GM19397 (cell line): ENCODE measurements at regions not wholly inside any gene's neighbourhood (a gene's known extent, or its start where the extent isn't known, plus 50 kb on each side); places are given as distances from the start of the nearest gene placed in this dataset.
"Not testable (repeated sequence)": the region's sequence is repeated elsewhere in the genome, so short reads cannot be mapped to it uniquely, and the experiment has no call there.

Source experiments
- ATAC-seq: cut with Tn5 transposase; IDR thresholded peaks from one replicate; pipeline ENCODE4 v1.9.1; 2021; ENCODE audit warnings: mild to moderate bottlenecking, moderate library complexity; ENCODE audit not compliant: unreplicated experiment

GRCh38 chr3:177493091-177493490 lies 295.8 kb upstream of the TBL1XR1 start:
- no peak for ATAC-seq

GRCh38 chr3:177494216-177494615 lies 296.9 kb upstream of the TBL1XR1 start:
- no peak for ATAC-seq

DNA sequence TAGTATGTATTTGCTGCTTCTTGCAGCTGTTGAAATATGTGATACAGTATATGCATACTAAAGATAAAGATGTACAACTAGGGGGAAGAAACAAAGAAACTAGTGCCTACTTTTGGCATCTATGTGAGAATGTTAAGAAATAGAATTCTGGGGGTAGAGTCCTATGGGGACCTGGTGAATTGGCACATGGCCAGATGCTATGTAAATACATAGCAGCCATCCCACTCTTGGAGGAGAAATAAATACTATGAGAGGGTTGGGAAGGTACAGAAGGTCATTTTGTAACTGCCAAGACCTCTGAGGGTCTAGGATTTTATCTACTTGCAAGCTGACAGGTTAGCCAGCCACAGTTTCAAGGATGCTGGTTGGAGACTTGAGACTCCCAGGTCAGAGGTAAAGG lies 298.3 kb upstream of the TBL1XR1 start:
- no peak for ATAC-seq

DNA sequence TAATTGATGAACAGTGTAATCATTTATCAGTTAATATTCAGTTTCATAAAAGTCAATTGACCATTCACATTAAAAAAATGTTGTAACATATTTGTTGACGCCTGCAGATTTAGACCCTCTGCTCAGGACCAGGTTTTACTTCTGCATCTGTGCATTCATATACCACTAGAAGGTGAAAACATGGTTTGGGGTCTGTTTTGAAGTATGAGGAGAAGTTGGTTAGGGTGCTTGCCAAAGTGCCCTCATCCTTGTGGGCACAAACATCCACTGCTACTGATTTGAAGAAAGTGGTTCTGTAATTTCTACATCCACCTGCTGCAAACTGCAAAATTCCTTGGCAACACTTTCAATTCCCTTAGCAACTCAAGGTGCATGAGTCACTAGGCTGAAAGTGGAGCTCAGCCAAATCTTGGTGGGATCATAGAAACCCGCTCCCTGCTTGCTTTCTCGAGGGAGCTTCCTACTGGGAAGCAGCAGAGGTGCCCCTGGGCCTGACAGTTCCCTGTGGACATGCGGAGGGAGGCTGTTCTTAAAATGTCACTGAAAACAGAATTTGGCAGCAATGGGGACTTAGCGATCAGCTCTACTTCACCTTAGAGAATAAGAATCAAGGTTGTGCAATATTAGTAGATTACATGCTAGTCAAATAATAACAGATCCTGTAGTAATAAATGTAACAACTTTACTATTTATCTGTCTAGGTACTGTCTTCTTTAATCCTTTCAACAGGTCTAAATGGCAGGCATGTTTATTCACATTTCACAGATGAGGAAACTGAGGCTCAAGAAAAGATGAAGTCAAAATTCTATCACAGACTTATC lies 301.0 kb upstream of the TBL1XR1 start:
- no peak for ATAC-seq

- not testable (repeated sequence) for ATAC-seq
Observed at GRCh38 chr3:177499039-177499438, 301.8 kb upstream of the TBL1XR1 start.

DNA sequence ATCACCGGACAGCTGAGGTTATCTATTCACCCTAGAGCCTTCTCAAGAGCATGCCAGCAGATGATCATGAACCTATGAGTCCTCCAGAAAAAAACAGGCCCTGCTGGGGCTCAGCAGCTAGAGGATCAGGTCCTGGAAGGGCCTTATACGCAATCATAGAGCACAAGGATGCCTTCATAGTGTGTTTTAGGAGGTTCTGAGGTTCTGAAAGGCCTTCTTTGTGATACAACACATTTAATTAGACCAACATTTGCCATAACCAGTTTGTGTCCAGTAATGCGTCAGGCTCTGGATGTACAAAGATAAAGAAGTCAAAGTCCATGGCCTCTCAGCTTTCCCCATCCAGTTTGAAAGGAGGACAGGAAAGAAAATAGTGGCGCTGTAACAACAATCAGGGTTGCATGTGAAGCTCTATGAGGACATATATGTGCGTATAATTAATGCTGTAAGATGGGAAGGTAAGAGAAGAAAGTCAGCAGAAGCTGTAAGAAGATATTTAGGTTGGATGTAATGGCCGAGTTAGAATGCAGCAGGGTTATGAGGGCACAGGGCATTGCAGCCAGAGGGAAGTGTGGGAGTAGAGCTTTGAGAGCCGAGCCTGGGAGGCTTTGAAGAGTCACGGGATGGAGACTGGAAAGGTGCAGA lies 302.6 kb upstream of the TBL1XR1 start:
- ATAC-seq = no peak

DNA sequence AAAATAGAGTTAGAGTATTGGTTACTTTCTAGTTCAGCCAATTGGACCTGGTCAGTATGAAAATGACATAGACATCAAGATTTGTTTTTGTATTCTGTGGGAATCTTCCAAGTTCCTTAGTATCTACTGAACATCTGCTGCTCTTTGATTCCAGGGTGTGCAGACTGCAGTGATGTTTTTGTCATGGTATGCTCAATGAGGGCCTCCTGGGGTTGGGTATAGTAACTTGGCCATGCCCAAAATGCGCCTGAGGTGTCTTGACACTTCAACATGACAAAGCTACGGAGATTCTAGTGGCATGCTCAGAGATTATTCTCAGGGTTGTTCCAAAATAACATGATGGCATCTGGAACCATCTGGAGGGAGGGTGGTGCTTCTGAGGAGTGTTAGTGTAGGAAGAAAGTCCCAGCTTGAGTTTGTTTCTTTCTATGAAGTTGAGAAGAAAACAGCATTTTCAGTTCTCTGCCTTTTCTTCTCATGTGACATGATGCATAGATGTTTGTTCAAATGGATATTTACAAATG lies 313.5 kb upstream of the TBL1XR1 start:
- no peak for ATAC-seq

- no peak for ATAC-seq
Observed at GRCh38 chr3:177512945-177513814, 315.9 kb upstream of the TBL1XR1 start.

DNA sequence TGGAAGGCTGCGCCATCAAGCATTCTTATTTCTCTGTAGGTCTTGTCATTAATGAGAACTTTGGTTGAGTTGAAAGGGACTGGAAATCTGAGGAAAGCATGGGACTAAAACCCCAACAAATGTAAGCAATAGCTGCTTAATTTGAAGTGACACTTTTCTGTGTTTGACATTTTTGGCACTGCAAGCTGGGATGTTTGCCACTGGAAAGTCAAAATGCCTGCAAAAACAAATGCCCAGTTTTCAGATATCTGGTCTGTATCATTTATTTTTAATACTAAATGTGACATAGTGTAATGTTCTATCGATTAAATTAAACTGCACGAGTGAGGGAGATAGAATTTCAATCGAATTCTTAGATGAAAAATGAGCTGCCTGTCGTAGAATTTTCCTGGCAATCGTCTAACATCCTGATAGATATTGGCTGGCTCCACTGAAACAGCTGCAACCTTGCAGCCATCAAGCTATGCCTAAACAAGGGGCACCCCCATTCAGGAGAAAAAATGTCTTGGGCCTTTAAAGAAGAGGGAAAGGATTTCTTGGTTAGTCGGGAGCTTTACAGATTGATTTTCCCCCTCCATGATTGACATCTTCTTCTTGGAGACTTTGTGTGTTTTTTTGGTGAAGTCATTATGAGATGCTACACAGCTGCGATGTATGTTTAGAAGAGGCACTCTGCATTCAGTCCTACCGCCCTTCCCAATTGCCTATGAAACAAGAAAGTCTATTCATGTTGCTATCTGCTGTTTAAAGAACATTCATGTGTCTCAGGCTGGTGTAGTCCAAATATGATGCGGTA lies 316.7 kb upstream of the TBL1XR1 start:
- no peak for ATAC-seq

- no peak for ATAC-seq
Observed at GRCh38 chr3:177514611-177515499, 317.6 kb upstream of the TBL1XR1 start.

- ATAC-seq = no peak
Observed at GRCh38 chr3:177515786-177516157, 318.5 kb upstream of the TBL1XR1 start.

GRCh38 chr3:177516158-177517011 lies 319.1 kb upstream of the TBL1XR1 start:
- no peak for ATAC-seq

DNA sequence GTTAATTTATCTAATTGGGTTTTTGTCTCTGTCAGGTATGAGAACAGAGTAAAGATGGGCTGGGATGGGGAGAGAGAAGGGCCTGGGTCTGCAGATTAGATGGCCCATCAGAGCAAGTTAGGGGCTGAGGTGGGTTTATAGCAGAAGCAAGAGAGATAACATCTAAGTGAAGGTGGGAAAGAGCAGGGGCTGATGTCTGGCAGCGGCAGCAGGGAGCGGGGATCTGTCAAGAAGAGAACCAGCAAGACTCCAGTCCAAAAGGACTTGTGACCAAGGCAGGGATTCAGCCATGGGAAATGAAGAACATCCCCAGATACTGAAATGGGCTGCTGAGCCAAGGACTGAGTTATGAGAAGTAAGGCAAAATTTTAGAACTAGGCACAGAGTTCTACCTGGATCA lies 320.6 kb upstream of the TBL1XR1 start:
- ATAC-seq = no peak

DNA sequence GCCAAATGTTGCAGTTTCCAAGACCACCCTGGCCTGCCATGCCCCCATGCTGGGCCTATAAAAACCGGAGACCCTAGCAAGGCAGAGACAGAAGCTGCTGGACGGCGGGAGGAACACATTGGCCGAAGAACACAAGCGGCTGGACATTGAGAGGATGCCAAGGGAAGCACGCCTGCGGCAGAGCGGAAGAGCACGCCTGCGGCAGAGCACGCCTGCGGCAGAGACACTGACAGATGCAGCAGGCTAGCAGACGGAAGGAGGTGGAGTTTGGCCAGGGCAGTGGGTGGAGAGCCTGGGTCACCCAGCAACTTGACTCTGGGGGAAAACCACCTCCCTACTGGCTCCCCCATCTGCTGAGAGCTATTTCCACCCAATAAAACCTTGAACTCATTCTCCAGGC lies 322.3 kb upstream of the TBL1XR1 start:
- ATAC-seq = no peak

GRCh38 chr3:177521305-177521704 lies 324.0 kb upstream of the TBL1XR1 start:
- no peak for ATAC-seq

DNA sequence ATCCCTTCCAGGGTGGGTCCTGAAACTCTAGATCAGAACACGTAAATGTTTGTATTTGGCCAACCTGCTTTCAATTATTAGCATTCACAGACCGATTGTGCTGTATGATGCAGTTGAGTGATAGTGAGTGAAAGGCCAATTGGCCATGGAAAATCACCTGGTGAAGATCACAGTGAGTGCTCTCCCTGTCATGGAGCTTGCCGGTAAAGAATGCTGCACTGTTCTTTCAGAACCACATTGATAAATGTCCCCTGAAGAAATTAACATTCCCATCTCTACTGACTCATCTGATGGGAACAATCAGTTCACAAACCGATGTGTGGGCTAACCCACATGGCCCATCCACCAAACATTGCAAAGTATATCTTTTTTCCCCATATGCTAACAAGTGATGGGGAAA lies 324.8 kb upstream of the TBL1XR1 start:
- ATAC-seq = no peak

DNA sequence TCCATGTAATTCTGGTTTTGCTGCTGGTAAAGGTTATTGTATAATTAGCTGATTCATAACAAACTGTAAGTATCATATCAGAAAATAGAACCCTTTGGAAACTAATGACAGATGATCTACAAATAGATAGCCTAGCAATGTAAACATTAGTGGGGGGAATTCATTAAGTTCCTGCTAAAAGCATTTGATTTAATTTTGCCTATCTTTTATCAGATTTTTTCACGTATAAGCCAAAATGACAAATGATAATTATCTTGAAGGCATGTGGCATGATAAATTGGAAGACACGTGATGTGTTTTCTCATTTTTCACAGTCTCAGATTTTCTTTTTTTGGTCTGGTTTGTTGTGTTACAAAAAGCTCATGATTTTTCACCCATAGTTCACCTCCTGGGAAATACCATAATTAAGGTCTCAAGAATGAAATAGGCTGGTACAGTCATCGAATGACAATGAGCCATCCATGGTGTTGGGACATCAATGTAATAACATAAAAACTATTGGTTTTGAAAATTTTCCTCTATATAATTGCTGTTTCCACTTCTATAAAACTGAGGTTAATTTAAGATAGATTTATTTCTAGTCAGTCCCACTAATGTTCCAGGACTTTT lies 325.9 kb upstream of the TBL1XR1 start:
- no peak for ATAC-seq

DNA sequence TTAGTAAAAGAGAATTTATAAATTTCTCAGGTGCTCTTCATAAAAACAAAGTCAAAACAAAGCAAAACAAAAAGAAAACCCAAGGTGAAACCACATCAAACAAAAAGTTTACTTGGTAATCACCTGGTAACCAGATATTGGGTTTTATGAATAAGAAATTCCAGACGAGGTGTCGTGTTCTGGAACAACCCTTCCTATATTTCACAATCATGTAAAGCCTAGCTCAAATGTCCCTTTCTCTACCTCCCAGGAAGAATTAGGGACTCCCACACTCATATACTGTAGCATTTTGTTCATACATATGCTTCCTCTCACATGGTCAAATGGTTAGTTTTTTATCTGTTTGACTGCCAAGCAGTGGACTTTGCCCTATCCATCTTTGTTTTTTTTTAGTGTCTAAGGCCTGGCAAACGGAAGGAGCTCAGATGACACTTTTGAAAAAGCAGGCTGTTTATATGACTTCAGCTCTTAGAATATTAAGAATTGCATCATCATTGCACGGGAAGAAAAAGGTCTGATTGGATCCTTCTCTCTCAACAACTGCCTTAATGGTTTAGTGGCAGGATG lies 326.7 kb upstream of the TBL1XR1 start:
- ATAC-seq = no peak
